Ishikawa (cell line): ENCODE measurements at regions not wholly inside any gene's neighbourhood (a gene's known extent, or its start where the extent isn't known, plus 50 kb on each side); places are given as distances from the start of the nearest gene placed in this dataset.

Source experiments
- CEBPB ChIP-seq: IDR thresholded peaks from 2 replicates; pipeline ENCODE4 v1.6.1; 2012
- EGR1 ChIP-seq: IDR thresholded peaks from 2 replicates; pipeline ENCODE4 v1.6.1; 2012
- RAD21 ChIP-seq: IDR thresholded peaks from 2 replicates; pipeline ENCODE4 v1.6.1; 2012; ENCODE audit warnings: low read depth
- REST ChIP-seq: IDR thresholded peaks from 2 replicates; pipeline ENCODE4 v1.6.1; 2012; ENCODE audit warnings: low read depth, mild to moderate bottlenecking
- TAF1 ChIP-seq: IDR thresholded peaks from 2 replicates; pipeline ENCODE4 v1.6.1; 2012; ENCODE audit warnings: low read depth, mild to moderate bottlenecking
- TEAD4 ChIP-seq: IDR thresholded peaks from 2 replicates; pipeline ENCODE4 v1.6.1; 2012
- YY1 ChIP-seq: IDR thresholded peaks from 2 replicates; pipeline ENCODE4 v1.6.1; 2012; ENCODE audit warnings: low read depth
- ZBTB7A ChIP-seq: IDR thresholded peaks from 2 replicates; pipeline ENCODE4 v1.6.1; 2012; ENCODE audit warnings: low read depth

- TF ChIP-seq YY1, result no peak
- TF ChIP-seq CEBPB, result no peak
- no peak for TF ChIP-seq ZBTB7A
- no peak for TF ChIP-seq RAD21
- no peak for TF ChIP-seq REST
- no peak for TF ChIP-seq EGR1
- no peak for TF ChIP-seq TAF1
- TF ChIP-seq TEAD4, result no peak
Observed at GRCh38 chr5:2472670-2473069, 278.8 kb downstream of the IRX2 start.
